HG02973 (cell line): ENCODE measurements at regions not wholly inside any gene's neighbourhood (a gene's known extent, or its start where the extent isn't known, plus 50 kb on each side); places are given as distances from the start of the nearest gene placed in this dataset.
"Not testable (repeated sequence)": the region's sequence is repeated elsewhere in the genome, so short reads cannot be mapped to it uniquely, and the experiment has no call there.

ENCODE experiments used
- ATAC-seq: cut with Tn5 transposase; IDR thresholded peaks from one replicate; pipeline ENCODE4 v1.9.1; 2021; ENCODE audit warnings: moderate library complexity; ENCODE audit not compliant: unreplicated experiment

- ATAC-seq = no peak
Measured at GRCh38 chr12:46671102-46671501, 154.7 kb downstream of the SLC38A4 start.

- no peak for ATAC-seq
Measured at GRCh38 chr12:46670636-46671035, 155.2 kb downstream of the SLC38A4 start.

GRCh38 chr12:46669720-46670119 lies 156.1 kb downstream of the SLC38A4 start:
- ATAC-seq = no peak

- no peak for ATAC-seq
Measured at GRCh38 chr12:46667551-46667950, 158.2 kb downstream of the SLC38A4 start.

- no peak for ATAC-seq
Measured at GRCh38 chr12:46664761-46665287, 161.0 kb downstream of the SLC38A4 start.

- ATAC-seq = no peak
Measured at GRCh38 chr12:46663318-46663717, 162.5 kb downstream of the SLC38A4 start.

GRCh38 chr12:46661110-46661845 lies 164.5 kb downstream of the SLC38A4 start:
- peak; percentile 68 for ATAC-seq

GRCh38 chr12:46660719-46661109 lies 165.1 kb downstream of the SLC38A4 start:
- ATAC-seq = no peak

GRCh38 chr12:46660276-46660675 lies 165.5 kb downstream of the SLC38A4 start:
- no peak for ATAC-seq

GRCh38 chr12:46659824-46660223 lies 166.0 kb downstream of the SLC38A4 start:
- ATAC-seq = no peak

GRCh38 chr12:46659032-46659650 lies 166.7 kb downstream of the SLC38A4 start:
- no peak for ATAC-seq

- ATAC-seq = no peak
Measured at GRCh38 chr12:46657453-46658411, 168.1 kb downstream of the SLC38A4 start.

GRCh38 chr12:46655984-46656383 lies 169.8 kb downstream of the SLC38A4 start:
- ATAC-seq = not testable (repeated sequence)

GRCh38 chr12:46653311-46653710 lies 172.5 kb downstream of the SLC38A4 start:
- no peak for ATAC-seq

- no peak for ATAC-seq
Measured at GRCh38 chr12:46652692-46653091, 173.1 kb downstream of the SLC38A4 start.

GRCh38 chr12:46650688-46651087 lies 175.1 kb downstream of the SLC38A4 start:
- ATAC-seq = no peak

- ATAC-seq = no peak
Measured at GRCh38 chr12:46649433-46649832, 176.4 kb downstream of the SLC38A4 start.

GRCh38 chr12:46647034-46647433 lies 178.8 kb downstream of the SLC38A4 start:
- no peak for ATAC-seq

GRCh38 chr12:46641649-46642048 lies 184.1 kb downstream of the SLC38A4 start:
- ATAC-seq = not testable (repeated sequence)

- ATAC-seq = no peak
Measured at GRCh38 chr12:46635818-46636217, 190.0 kb downstream of the SLC38A4 start.
